ENCODE measurements at regions not wholly inside any gene's neighbourhood (a gene's known extent, or its start where the extent isn't known, plus 50 kb on each side); places are given as distances from the start of the nearest gene placed in this dataset.

GRCh38 chr9:86893811-86894490 is 53.4 kb downstream of the GAS1 start:
- no peak for DNase-seq (ENCODE audit: low spot score)

- DNase-seq (ENCODE audit: low spot score), result no peak
Measured at GRCh38 chr9:86892576-86892975, 54.7 kb downstream of the GAS1 start.

DNA sequence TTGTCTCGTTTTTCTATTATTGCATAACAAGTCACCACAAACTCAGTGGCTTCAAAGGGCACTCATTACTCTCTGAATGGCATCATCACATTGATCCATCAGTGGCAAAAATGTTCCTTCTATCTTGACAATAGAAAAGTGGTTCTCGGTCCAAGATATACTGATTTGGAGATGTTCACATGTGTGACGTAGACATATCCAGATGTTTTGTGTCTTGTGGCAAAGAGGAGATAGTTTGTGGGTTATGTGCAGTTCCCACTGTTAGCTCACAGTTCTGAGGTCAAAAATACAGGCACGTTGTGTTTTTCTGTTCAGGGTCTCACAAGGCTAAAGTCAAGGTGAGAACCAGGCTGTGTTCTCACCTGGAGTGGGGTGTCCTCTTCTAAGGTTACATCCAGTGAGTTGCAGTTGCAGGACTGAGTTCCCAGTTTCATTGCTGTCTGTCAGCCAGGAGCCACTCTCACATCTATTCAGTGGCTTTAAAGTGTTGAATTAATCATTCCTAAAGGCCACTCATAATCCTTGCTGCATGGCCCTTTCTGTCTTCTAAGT is 55.3 kb downstream of the GAS1 start:
- no peak for DNase-seq (ENCODE audit: low spot score)

- DNase-seq (ENCODE audit: low spot score), result no peak
Measured at GRCh38 chr9:86891091-86891490, 56.2 kb downstream of the GAS1 start.

GRCh38 chr9:86885232-86885631 is 62.1 kb downstream of the GAS1 start:
- no peak for DNase-seq (ENCODE audit: low spot score)

DNA sequence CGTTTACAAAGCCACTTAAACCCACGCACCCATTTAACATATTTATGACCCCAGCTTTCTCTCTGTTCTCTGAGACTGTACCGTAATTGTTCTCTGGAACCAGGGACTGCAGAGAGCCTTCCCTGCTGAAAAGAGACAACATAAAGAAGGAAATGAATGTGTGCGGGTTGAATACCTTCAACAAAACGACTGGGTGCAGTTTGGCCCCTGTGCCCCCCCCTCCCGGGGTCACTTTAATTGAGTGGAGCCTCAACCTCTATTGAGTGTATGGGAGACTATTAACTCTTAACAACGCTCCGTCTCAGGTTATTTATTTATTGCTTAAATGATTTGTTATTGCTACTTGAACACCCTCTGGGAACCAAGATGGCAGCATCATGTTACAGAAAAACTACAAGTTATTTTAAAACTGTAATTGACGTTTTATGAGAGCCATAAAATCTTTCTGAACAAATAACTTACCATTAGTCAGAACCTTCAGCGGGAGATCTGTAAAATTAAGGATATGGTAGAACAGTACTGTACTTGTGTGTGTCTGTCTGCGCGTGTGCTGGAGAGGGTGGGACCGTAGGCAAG is 70.6 kb downstream of the GAS1 start:
- no peak for DNase-seq (ENCODE audit: low spot score)

GRCh38 chr9:86868616-86869015 is 78.7 kb downstream of the GAS1 start:
- no peak for DNase-seq (ENCODE audit: low spot score)

GRCh38 chr9:86867804-86868313 is 79.4 kb downstream of the GAS1 start:
- no peak for DNase-seq (ENCODE audit: low spot score)

DNA sequence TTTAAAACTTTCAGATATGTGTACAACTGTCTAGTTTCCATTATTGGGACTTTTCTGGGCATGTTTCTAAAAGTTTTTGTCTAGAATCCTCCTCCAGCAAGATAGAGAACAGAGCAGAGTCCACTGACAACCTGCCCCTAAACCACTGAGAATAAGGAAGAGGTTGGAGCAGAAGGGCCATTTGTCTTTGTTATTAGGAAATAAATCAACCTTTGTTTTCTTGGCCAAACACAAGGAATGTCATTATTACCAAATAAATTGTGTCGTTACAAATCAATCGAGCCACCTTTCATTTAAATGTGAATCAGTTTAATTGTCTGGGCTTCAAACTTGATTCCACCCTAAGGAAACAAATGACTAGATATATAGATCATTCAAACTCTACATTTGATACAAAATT is 81.4 kb downstream of the GAS1 start:
- DNase-seq (ENCODE audit: low spot score), result no peak

DNA sequence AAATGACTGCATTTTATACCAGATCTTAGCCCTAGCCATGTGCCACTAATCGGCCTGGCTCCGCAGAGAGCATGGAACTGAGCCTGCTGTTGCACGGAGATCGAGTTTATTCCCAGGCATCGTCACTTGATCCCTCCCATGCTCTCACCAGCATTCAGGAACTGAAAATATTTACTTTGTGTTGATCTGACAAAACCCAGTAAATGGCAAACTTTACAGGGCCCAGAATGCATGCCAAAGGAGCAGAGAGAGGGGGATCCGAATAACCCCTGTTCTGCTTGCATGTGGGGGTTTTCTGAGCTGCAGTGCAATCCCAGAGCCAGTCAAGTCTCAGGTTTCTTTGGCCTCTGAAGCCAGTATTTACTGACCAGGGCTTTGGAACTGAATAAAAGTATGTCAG is 87.3 kb downstream of the GAS1 start:
- no peak for DNase-seq (ENCODE audit: low spot score)

DNA sequence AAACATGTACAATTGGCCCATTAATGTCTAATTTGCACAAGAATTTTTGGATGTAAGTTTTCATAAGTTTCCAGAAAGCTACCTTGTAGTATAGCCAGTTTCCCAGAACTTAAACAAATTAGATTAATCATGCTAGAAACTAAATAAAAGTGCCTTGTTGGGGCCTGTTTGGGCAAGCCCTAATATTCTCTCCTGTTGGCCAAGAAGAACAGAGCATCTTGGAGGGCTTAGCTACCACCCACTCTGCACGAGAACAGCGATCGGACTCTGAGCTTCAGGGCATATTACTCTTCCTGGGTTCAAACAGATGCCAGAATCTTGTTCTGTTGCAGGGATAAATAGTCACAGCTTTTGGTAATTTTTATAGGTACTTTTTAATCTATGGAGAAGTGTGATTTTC is 88.2 kb downstream of the GAS1 start:
- no peak for DNase-seq (ENCODE audit: low spot score)

- no peak for DNase-seq (ENCODE audit: low spot score)
Measured at GRCh38 chr9:86858009-86858408, 89.3 kb downstream of the GAS1 start.

GRCh38 chr9:86856259-86856658 is 91.0 kb downstream of the GAS1 start:
- DNase-seq (ENCODE audit: low spot score), result no peak

DNA sequence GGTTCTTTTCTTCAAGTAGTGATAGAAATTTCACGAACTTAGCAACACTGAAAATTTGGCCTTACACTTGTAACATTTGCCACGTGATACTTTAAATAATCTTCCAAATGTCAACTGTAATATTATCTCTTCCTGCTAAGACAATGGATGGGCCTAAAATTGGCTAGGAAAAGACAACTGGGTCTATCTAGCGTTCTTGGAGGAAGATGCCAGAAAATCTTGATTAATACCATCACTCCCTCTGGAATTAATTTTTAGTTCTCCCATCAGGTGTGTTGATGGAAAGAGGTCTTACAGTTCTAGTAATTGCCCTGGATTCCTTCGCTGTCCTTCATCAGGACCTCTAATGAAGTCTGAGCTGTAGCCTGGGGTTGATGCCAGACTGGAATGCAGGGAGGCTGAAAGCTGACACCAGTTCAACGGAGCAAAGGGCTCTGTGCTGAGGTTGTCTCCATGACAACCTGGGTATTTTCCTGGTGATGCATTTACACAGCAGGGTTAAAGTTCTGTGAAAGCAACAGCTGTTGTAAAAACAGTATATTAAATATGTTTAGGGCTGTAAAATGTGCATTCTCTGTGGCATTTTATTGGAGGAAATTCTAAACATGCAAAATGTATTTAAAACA is 92.3 kb downstream of the GAS1 start:
- no peak for DNase-seq (ENCODE audit: low spot score)

- DNase-seq (ENCODE audit: low spot score), result no peak
Measured at GRCh38 chr9:86846656-86847055, 100.7 kb downstream of the GAS1 start.

- no peak for DNase-seq (ENCODE audit: low spot score)
Measured at GRCh38 chr9:86843206-86843605, 104.1 kb downstream of the GAS1 start.

DNA sequence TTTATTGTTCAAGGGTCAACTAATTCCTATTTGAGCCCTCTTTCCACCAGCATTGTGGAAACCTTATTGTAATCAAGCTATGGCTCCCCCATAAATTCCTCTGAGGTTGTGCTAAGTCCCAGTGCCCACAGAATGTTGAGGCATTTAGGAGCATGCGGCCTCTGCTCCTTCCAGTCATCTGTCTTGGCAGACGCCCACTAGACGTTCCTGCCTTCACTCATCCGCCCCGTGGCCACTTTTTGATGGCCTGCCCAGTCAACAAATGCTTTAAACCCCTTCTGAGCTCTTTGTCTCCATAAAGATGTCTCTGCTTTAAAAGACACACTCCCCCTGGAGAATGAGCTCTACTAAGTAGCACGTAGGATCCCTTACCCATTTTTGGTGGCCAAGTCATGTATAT is 104.7 kb downstream of the GAS1 start:
- no peak for DNase-seq (ENCODE audit: low spot score)

DNA sequence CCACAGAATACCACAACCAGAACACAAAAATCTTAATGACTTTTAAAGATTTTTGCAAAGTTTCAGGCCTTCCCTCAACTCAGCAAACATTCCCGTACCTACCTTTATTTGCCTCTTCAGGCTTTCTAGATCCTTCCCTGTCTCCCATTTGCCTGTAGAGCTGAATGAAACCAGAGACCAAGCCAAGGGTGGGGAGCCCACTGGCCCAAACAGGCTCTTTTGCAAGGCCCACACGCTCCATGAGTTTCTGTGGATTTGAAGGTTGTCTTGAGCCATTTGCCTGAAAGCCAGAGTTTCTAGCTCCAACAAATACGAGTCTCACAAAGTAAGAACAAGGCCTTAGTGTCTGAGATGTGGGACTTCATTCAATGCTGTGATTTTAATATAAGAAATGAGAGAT is 107.8 kb downstream of the GAS1 start:
- no peak for DNase-seq (ENCODE audit: low spot score)

- no peak for DNase-seq (ENCODE audit: low spot score)
Measured at GRCh38 chr9:86838519-86839497, 108.5 kb downstream of the GAS1 start.

DNA sequence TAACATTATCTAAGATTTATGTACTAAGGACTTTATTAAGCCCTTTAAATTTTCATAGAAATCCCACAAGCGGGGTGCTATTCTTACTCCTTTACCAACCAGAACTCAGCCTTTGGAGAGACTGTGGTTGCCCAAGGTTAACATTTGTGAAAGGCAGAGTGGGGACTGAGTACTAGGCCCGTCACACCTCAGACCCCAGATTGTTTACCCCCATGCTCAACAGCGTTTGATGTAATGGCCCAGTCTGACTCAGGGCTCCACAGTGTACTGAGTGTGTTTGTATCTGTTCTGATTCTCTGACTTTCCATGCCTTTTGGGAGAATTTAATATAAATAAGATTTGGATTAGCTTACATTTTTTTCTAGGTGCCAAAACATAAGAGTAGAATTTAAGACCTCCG is 110.0 kb downstream of the GAS1 start:
- no peak for DNase-seq (ENCODE audit: low spot score)

DNA sequence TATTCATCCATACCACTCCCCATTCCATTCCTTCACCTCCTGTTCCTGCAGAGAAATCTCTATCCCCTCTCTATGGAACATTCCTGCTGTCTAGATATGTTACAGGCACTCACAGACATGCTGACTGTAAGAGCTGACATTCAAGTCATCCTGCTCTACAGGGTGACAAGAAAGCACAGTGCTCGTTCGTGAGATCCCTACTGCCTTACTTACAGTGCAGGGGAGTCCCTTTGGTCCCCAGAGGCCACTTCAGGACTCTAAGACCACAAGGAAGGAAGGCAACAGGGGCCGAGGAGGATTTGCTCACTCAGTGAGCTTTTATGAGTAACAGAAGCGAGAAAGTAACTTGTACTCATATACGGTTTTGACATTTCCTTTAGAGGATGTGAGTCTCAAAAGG is 110.5 kb downstream of the GAS1 start:
- DNase-seq (ENCODE audit: low spot score), result no peak

DNA sequence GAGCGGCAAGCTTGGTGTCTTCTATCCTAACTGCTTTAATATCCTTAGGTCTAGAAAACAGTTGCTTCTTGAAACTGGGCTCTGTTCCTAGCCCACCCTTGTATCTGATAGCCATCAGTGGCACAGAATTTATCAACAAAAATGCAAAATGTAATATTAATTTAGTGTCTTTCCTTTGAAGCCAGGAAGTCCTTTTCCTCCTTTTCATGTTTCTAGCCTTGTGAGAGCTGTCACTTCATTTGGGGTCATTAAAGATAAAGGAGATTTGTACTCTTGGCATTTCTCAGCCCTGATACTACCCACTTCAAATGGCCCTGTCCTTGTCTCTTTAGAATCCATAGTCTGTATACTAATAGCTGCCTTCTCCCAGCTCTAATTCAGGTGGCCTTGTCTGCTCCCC is 111.0 kb downstream of the GAS1 start:
- no peak for DNase-seq (ENCODE audit: low spot score)
